ENCODE measurements at regions not wholly inside any gene's neighbourhood (a gene's known extent, or its start where the extent isn't known, plus 50 kb on each side); places are given as distances from the start of the nearest gene placed in this dataset.
"Not testable (repeated sequence)": the region's sequence is repeated elsewhere in the genome, so short reads cannot be mapped to it uniquely, and the experiment has no call there.

DNA sequence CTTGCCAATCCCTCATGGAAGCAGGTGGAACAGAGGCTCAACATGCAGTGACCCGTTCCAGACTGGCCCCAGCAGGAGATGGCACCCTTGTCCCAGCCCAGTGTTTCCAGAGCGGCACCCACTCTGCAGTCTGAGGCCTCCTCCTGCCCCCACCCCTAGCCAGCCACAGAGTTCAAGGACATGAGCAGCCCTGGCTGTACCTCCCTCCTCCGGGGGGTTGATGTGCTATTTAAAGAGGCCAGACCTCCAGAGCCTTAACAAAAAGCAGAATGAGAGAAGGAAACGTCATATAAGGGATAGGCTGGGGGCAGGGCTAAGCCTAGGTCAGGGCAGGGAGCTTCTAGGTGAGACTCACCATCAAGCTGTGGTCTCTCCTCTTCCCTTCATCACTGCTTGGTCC is 115.7 kb upstream of the NANOS1 start:
- intact Hi-C loops (cut with micrococcal nuclease) = no loop called here

- intact Hi-C loops (cut with micrococcal nuclease) = no loop called here
These were observed 114.9 kb upstream of the NANOS1 start for GRCh38 chr10:118914629-118915028.

DNA sequence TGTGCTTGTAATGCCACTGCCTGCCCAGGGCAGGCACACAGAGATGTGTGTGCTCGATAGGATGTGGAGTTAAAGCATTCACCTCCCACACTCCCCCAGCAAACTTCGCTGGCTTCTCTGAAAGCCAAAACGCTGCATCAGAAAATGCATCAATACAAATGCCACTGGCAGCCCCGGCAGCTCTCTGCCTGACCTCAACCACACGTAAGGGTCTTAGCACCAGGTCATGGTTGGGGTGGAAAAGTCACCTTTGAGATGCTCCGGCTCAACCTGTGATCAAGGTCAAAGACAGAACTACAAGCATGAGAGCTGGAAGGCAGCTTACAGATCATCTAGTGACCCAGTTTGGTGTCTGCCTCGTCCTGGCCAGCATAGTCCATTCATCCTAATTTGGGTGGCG is 114.4 kb upstream of the NANOS1 start:
- intact Hi-C loops (cut with micrococcal nuclease) = no loop called here

DNA sequence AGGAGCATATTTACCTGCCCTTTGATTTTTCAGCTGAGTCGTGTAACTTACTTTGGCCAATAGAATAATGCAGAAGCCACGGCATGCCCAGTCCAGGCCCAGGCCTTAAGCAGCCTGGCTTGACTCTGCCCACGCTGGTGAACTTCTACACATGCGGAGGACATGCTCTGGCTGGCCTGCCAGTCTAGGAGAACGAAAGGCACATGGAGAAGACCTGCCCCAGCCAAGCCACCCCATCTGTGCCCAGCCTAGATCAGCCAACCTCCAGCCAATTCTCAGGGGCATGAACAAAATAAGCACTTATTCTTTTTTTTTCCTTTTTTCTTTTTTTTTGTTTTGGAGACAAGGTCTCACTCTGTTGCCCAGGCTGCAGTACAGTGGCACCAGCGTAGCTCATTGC is 112.7 kb upstream of the NANOS1 start:
- intact Hi-C loops (cut with micrococcal nuclease) = no loop called here

GRCh38 chr10:118917701-118918100 is 111.8 kb upstream of the NANOS1 start:
- intact Hi-C loops (cut with micrococcal nuclease) = no loop called here

DNA sequence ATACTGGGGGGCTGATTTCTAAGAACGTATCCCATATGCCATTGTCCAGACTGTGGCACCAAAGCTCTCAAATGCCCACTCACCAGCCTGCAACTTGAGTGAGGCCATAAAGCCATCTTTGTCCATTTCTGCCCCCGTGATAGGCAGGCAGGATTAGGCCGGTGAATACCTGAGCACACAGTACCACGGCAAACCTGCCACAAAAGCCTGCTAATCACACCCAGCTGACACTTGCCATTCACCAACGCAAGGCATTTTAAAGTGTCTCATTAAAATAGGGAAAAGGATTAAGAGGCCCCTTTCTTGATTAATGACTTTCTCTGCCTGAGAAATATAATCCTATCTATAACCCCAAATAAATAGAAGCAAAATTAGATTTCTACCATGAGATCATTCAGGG is 111.4 kb upstream of the NANOS1 start:
- intact Hi-C loops (cut with micrococcal nuclease) = no loop called here

GRCh38 chr10:118918587-118918986 is 110.9 kb upstream of the NANOS1 start:
- intact Hi-C loops (cut with micrococcal nuclease) = no loop called here

GRCh38 chr10:118920206-118920605 is 109.3 kb upstream of the NANOS1 start:
- intact Hi-C loops (cut with micrococcal nuclease) = no loop called here

- intact Hi-C loops (cut with micrococcal nuclease) = no loop called here
These were observed 107.3 kb upstream of the NANOS1 start for GRCh38 chr10:118922226-118922625.

DNA sequence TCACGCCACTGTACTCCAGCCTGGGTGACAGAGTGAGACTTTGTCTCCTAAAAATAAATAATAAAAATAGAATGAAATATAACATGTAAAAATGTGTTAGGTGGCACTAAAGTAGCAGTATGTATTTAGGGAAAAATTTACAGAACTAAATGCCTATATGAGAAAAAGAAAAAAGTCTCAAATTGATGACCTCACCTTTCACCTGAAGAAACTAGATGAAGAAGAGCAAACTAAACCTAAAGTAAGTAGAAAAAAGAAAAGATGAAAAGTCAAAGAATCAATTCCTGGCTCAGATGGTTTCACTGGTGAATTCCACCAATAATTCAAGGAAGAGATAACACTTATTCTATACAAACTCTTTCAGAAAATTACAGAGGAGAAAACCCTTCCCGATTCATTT is 106.5 kb upstream of the NANOS1 start:
- intact Hi-C loops (cut with micrococcal nuclease) = no loop called here

DNA sequence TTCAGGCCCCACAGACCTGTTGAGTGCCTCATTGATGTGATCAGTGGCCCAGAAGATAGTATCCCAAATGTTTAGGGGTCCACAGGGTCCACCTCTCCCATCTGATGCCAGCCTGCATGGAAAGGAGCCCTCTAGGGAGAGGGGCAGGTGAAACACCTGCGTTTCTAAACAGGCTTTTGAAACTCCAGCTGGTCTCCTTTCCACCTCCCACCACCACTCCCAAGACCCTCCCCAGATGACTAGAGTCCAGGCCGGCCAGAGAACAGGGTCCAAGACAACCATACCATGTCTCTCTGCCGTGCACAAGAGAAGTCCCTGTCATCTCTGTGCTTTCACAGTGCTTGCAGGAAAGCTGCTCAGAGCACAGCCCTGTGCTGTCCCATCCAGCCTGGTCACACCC is 105.0 kb upstream of the NANOS1 start:
- intact Hi-C loops (cut with micrococcal nuclease) = no loop called here

DNA sequence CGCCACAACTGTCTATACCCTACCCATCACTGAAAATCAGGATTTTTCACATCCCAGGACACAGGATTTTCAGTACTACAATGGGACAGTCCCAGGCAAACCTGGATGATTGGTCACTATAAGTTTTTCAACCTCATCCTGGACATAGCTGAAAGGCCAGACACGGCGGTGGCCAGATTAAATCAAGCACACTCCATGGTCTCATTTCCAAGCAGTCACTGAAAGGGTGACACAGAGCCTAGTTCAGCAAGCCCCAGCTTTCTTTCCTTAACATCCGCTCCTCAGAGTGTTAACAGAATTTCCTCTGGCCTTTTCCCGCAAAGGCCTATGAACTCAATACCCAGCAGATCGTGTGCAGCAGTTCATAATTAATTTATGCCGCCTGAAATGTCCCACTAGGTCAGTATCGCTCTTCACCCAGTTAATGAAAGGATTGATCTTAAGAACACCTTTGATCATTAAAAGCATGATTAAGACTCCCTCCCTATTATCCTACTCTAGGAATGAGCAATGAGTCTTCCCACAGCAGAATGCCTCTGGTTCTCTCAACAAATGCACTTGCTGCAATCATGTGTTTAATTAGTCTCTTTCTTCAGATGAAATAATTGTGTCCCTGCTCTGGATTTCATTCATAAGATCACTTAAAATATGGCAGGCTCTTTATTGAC is 104.0 kb upstream of the NANOS1 start:
- intact Hi-C loops (cut with micrococcal nuclease) = no loop called here

GRCh38 chr10:118926072-118926417 is 103.5 kb upstream of the NANOS1 start:
- intact Hi-C loops (cut with micrococcal nuclease) = no loop called here

- intact Hi-C loops (cut with micrococcal nuclease) = no loop called here
These were observed 103.1 kb upstream of the NANOS1 start for GRCh38 chr10:118926441-118926840.

DNA sequence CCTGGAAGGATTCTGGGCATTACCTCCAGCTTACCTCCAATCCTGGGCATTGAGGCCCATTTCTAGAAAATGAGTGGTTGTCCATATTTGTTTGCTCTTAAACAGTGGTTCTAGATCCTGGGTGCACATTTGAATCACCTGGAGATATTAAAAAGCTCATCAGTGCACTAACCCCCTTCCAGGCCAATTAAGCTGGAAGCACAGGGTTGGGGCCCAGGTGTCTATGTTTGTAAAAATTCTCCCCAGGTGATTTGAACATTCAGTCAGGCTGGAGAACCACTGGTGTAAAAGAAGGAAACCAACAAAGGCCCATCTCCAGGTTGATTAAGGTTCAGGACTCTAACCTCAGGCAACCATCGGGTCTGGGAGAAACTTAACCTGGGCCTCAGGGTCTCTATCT is 102.6 kb upstream of the NANOS1 start:
- intact Hi-C loops (cut with micrococcal nuclease) = no loop called here

- intact Hi-C loops (cut with micrococcal nuclease) = no loop called here
These were observed 102.2 kb upstream of the NANOS1 start for GRCh38 chr10:118927321-118927720.

DNA sequence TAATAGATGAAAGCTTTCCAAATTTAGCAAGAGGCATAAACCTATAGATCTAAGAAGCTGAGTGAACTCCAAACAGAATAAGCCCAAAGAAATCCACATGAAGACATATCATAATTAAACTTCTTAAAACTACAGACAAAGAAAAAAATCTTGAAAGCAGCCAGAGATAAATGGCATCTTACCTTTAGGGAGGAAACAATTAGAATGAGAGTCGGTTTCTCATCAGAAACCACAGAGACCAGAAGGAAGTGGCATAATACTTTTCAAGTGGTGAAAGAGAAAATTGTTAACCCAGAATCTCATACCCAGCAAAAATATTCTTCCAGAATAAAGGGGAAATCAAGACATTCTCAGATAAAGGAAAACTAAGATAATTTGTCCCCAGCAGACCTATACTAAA is 98.9 kb upstream of the NANOS1 start:
- intact Hi-C loops (cut with micrococcal nuclease) = no loop called here

GRCh38 chr10:118931436-118931835 is 98.1 kb upstream of the NANOS1 start:
- intact Hi-C loops (cut with micrococcal nuclease) = no loop called here

DNA sequence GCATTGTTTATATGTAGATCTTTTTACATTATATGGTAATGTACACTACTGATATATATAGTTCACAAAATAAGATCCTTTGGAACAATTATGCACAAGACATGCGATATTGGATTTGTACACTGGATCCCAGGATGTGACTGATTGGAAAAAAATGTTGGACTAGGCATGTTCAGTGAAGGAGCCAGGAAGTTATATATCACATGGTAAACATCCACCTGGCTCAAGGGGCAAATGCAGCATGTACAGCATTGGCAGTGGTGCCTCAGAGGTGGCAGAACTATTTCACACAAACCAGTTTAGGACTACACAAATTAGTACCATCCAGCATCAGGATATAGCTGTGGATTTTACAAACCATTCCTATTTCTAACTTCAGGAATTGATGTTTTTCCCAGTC is 97.4 kb upstream of the NANOS1 start:
- intact Hi-C loops (cut with micrococcal nuclease) = not testable (repeated sequence)

DNA sequence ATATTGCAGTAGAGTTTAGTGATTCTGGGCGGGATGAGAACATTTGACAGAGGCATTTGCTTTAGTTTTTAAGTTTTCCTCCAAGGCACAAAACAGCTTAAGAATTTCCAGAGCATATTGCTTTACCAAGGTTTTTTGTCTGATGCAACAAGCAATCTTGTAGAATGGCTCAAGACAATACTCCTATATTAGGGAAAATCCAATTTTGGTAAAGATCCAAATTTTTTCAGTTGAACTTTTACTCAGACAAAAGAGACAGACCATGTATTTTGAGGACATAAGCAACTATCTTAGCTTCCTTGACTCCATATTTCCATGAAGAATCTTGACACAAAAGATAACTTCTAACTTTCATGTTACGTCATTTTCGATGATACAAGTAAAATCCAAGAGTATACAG is 92.3 kb upstream of the NANOS1 start:
- intact Hi-C loops (cut with micrococcal nuclease) = no loop called here

GRCh38 chr10:118939211-118940007 is 90.1 kb upstream of the NANOS1 start:
- intact Hi-C loops (cut with micrococcal nuclease) = no loop called here

GRCh38 chr10:118940386-118940785 is 89.1 kb upstream of the NANOS1 start:
- intact Hi-C loops (cut with micrococcal nuclease) = no loop called here

DNA sequence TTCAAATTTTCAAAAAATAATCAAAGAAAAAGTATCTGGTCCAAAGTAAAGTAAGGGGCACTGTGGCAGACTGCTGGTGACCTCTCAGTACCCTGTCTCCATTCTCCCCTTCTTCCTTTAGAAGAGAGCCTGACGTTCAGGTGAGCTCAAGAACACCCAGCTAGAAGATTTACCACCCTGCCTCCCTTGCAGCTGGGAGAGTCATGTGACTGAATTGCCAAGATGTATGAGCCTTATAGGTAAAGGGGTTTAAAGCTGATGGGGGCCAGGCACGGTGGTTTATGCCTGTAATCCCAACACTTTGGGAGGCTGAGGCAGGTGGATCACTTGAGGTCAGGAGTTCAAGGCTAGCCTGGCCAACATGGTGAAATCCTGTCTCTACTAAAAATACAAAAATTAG is 86.3 kb upstream of the NANOS1 start:
- intact Hi-C loops (cut with micrococcal nuclease) = no loop called here

Measured in T-helper 1 cell treated with Interleukin-12 subunit alpha and Interleukin-12 subunit beta and Interleukin-4 antibody, amounts not matched to agents 30 ng/mL and 1 ng/mL, for 36 hours (primary cell).